ENCODE measurements at regions not wholly inside any gene's neighbourhood (a gene's known extent, or its start where the extent isn't known, plus 50 kb on each side); places are given as distances from the start of the nearest gene placed in this dataset.
"Not testable (repeated sequence)": the region's sequence is repeated elsewhere in the genome, so short reads cannot be mapped to it uniquely, and the experiment has no call there.

GRCh38 chr14:84937016-84937415 lies 592.9 kb upstream of the FLRT2 start:
- no peak for DNase-seq
- Mint-ChIP-seq H3K27me3 (ENCODE audit: low read depth) (no peaks in the 10 kb centered on the region), H3K4me3 (no peak overlapping the region), H3K9me3 (peaks cover 15% of the 10 kb centered on the region), H3K36me3 (ENCODE audit: low read depth) (no peaks in the 10 kb centered on the region), H3K27ac (no peak overlapping the region), H3K4me1 (ENCODE audit: low read depth) (no peaks in the 10 kb centered on the region)
- CTCF ChIA-PET: no interaction called here
- intact Hi-C loops (cut with micrococcal nuclease): no loop called here

- CTCF ChIA-PET: no interaction called here
- intact Hi-C loops (cut with micrococcal nuclease): no loop called here
Measured at GRCh38 chr14:84937449-84937848, 592.5 kb upstream of the FLRT2 start.

GRCh38 chr14:84944901-84945300 lies 585.0 kb upstream of the FLRT2 start:
- H3K36me3 Mint-ChIP-seq (ENCODE audit: low read depth); H3K27me3 Mint-ChIP-seq (ENCODE audit: low read depth); DNase-seq; H3K27ac Mint-ChIP-seq; H3K9me3 Mint-ChIP-seq; H3K4me3 Mint-ChIP-seq; H3K4me1 Mint-ChIP-seq (ENCODE audit: low read depth); intact Hi-C loops (cut with micrococcal nuclease); CTCF ChIA-PET: not testable (repeated sequence)

More at GRCh38 chr14:84937449-84937848, 592.5 kb upstream of the FLRT2 start:
- no peaks in the 10 kb centered on the region for H3K36me3 Mint-ChIP-seq (ENCODE audit: low read depth)
- no peak overlapping the region for H3K4me3 Mint-ChIP-seq
- H3K27ac Mint-ChIP-seq: no peak overlapping the region
- peaks cover 11% of the 10 kb centered on the region for H3K9me3 Mint-ChIP-seq
- no peaks in the 10 kb centered on the region for H3K27me3 Mint-ChIP-seq (ENCODE audit: low read depth)
- DNase-seq: no peak
- H3K4me1 Mint-ChIP-seq (ENCODE audit: low read depth): no peaks in the 10 kb centered on the region

GRCh38 chr14:84959851-84960520 lies 570.0 kb upstream of the FLRT2 start:
- Mint-ChIP-seq H3K36me3 (ENCODE audit: low read depth) (no peaks in the 10 kb centered on the region), H3K27ac (no peak overlapping the region), H3K27me3 (ENCODE audit: low read depth) (no peaks in the 10 kb centered on the region), H3K9me3 (peaks cover 10% of the 10 kb centered on the region), H3K4me3 (no peak overlapping the region), H3K4me1 (ENCODE audit: low read depth) (no peaks in the 10 kb centered on the region)
- CTCF ChIA-PET: no interaction called here
- DNase-seq: no peak
- intact Hi-C loops (cut with micrococcal nuclease): no loop called here

GRCh38 chr14:84961637-84962036 lies 568.3 kb upstream of the FLRT2 start:
- no peaks in the 10 kb centered on the region for H3K4me1 Mint-ChIP-seq (ENCODE audit: low read depth)
- intact Hi-C loops (cut with micrococcal nuclease): no loop called here
- no peaks in the 10 kb centered on the region for H3K36me3 Mint-ChIP-seq (ENCODE audit: low read depth)
- H3K4me3 Mint-ChIP-seq: no peak overlapping the region
- H3K27me3 Mint-ChIP-seq (ENCODE audit: low read depth): no peaks in the 10 kb centered on the region
- DNase-seq: no peak
- no peak overlapping the region for H3K27ac Mint-ChIP-seq
- CTCF ChIA-PET: no interaction called here
- H3K9me3 Mint-ChIP-seq: peaks cover 4% of the 10 kb centered on the region

GRCh38 chr14:84963518-84963917 lies 566.4 kb upstream of the FLRT2 start:
- Mint-ChIP-seq H3K27ac (no peak overlapping the region), H3K36me3 (ENCODE audit: low read depth) (no peaks in the 10 kb centered on the region), H3K4me3 (no peak overlapping the region), H3K27me3 (ENCODE audit: low read depth) (no peaks in the 10 kb centered on the region), H3K4me1 (ENCODE audit: low read depth) (no peaks in the 10 kb centered on the region), H3K9me3 (no peaks in the 10 kb centered on the region)
- intact Hi-C loops (cut with micrococcal nuclease): no loop called here
- DNase-seq: no peak
- CTCF ChIA-PET: no interaction called here

- intact Hi-C loops (cut with micrococcal nuclease): no loop called here
- no peaks in the 10 kb centered on the region for H3K27me3 Mint-ChIP-seq (ENCODE audit: low read depth)
- H3K4me1 Mint-ChIP-seq (ENCODE audit: low read depth): no peaks in the 10 kb centered on the region
- no peak overlapping the region for H3K27ac Mint-ChIP-seq
- H3K36me3 Mint-ChIP-seq (ENCODE audit: low read depth): no peaks in the 10 kb centered on the region
- no peak overlapping the region for H3K4me3 Mint-ChIP-seq
- DNase-seq: no peak
- H3K9me3 Mint-ChIP-seq: peaks cover 3% of the 10 kb centered on the region
- CTCF ChIA-PET: no interaction called here
Measured at GRCh38 chr14:84965279-84965678, 564.7 kb upstream of the FLRT2 start.

- Mint-ChIP-seq H3K4me3 (no peak overlapping the region), H3K27ac (no peak overlapping the region), H3K27me3 (ENCODE audit: low read depth) (no peaks in the 10 kb centered on the region), H3K4me1 (ENCODE audit: low read depth) (no peaks in the 10 kb centered on the region), H3K36me3 (ENCODE audit: low read depth) (no peaks in the 10 kb centered on the region), H3K9me3 (peaks cover 5% of the 10 kb centered on the region)
- DNase-seq: no peak
- CTCF ChIA-PET: no interaction called here
- intact Hi-C loops (cut with micrococcal nuclease): no loop called here
Measured at GRCh38 chr14:84969501-84969900, 560.4 kb upstream of the FLRT2 start.

- H3K4me1 Mint-ChIP-seq (ENCODE audit: low read depth): no peaks in the 10 kb centered on the region
- H3K4me3 Mint-ChIP-seq: no peak overlapping the region
- no peak overlapping the region for H3K27ac Mint-ChIP-seq
- no peak for DNase-seq
- no peaks in the 10 kb centered on the region for H3K36me3 Mint-ChIP-seq (ENCODE audit: low read depth)
- no peaks in the 10 kb centered on the region for H3K27me3 Mint-ChIP-seq (ENCODE audit: low read depth)
- intact Hi-C loops (cut with micrococcal nuclease): no loop called here
- CTCF ChIA-PET: no interaction called here
- H3K9me3 Mint-ChIP-seq: peaks cover 8% of the 10 kb centered on the region
Measured at GRCh38 chr14:84975241-84975902, 554.6 kb upstream of the FLRT2 start.

- H3K9me3 Mint-ChIP-seq: peaks cover 8% of the 10 kb centered on the region
- H3K4me1 Mint-ChIP-seq (ENCODE audit: low read depth): no peaks in the 10 kb centered on the region
- H3K4me3 Mint-ChIP-seq: no peak overlapping the region
- H3K36me3 Mint-ChIP-seq (ENCODE audit: low read depth): no peaks in the 10 kb centered on the region
- H3K27me3 Mint-ChIP-seq (ENCODE audit: low read depth): no peaks in the 10 kb centered on the region
- intact Hi-C loops (cut with micrococcal nuclease): no loop called here
- DNase-seq: no peak
- no peak overlapping the region for H3K27ac Mint-ChIP-seq
- CTCF ChIA-PET: no interaction called here
Measured at GRCh38 chr14:84976805-84977204, 553.1 kb upstream of the FLRT2 start.

GRCh38 chr14:84987042-84987441 lies 542.9 kb upstream of the FLRT2 start:
- intact Hi-C loops (cut with micrococcal nuclease): no loop called here
- Mint-ChIP-seq H3K27ac (no peak overlapping the region), H3K27me3 (ENCODE audit: low read depth) (no peaks in the 10 kb centered on the region), H3K9me3 (peaks cover 9% of the 10 kb centered on the region), H3K4me1 (ENCODE audit: low read depth) (no peaks in the 10 kb centered on the region), H3K4me3 (no peak overlapping the region), H3K36me3 (ENCODE audit: low read depth) (no peaks in the 10 kb centered on the region)
- no peak for DNase-seq
- CTCF ChIA-PET: no interaction called here

- CTCF ChIA-PET: no interaction called here
- H3K27ac Mint-ChIP-seq: no peak overlapping the region
- peaks cover 9% of the 10 kb centered on the region for H3K9me3 Mint-ChIP-seq
- no peak for DNase-seq
- intact Hi-C loops (cut with micrococcal nuclease): no loop called here
- H3K36me3 Mint-ChIP-seq (ENCODE audit: low read depth): no peaks in the 10 kb centered on the region
- no peaks in the 10 kb centered on the region for H3K4me1 Mint-ChIP-seq (ENCODE audit: low read depth)
- no peak overlapping the region for H3K4me3 Mint-ChIP-seq
- H3K27me3 Mint-ChIP-seq (ENCODE audit: low read depth): no peaks in the 10 kb centered on the region
Measured at GRCh38 chr14:84988357-84988756, 541.6 kb upstream of the FLRT2 start.

- no peaks in the 10 kb centered on the region for H3K27me3 Mint-ChIP-seq (ENCODE audit: low read depth)
- no peak overlapping the region for H3K4me3 Mint-ChIP-seq
- no peaks in the 10 kb centered on the region for H3K36me3 Mint-ChIP-seq (ENCODE audit: low read depth)
- DNase-seq: no peak
- no peak overlapping the region for H3K27ac Mint-ChIP-seq
- peaks cover 5% of the 10 kb centered on the region for H3K9me3 Mint-ChIP-seq
- intact Hi-C loops (cut with micrococcal nuclease): no loop called here
- CTCF ChIA-PET: no interaction called here
- H3K4me1 Mint-ChIP-seq (ENCODE audit: low read depth): no peaks in the 10 kb centered on the region
Measured at GRCh38 chr14:84991021-84991420, 538.9 kb upstream of the FLRT2 start.

Data from activated naive CD4-positive, alpha-beta T cell treated with anti-CD3 and anti-CD28 coated beads for 36 hours (primary cell).